Esophagus muscularis mucosa (tissue), 4 donors: ENCODE measurements at regions not wholly inside any gene's neighbourhood (a gene's known extent, or its start where the extent isn't known, plus 50 kb on each side); places are given as distances from the start of the nearest gene placed in this dataset.

Experiments
- DNase-seq: peaks from one replicate; pipeline ENCODE4 v3.0.0-alpha.2; 2017; ENCODE audit errors: extremely low spot score
- H3K27ac ChIP-seq, 4 donors: fragments of 200-600 bp; sonication (generic); replicated peaks in 1 of 4; 1 replicate in 3 of 4; 2 replicates in 1 of 4; pipeline ENCODE4 v1.5.1; 2016 to 2019; ENCODE audit warnings: mild to moderate bottlenecking in 1 of 4
- H3K27me3 ChIP-seq, 4 donors: fragments of 200-600 bp; sonication (generic); one replicate each; pipeline versions ENCODE4 v1.5.1 to v1.6.0; 2016 to 2019
- H3K36me3 ChIP-seq, 4 donors: fragments of 200-600 bp; sonication (generic); one replicate each; pipeline ENCODE4 v1.5.1; 2016 to 2019
- H3K4me1 ChIP-seq, 4 donors: fragments of 200-600 bp; sonication (generic); one replicate each; pipeline ENCODE4 v1.5.1; 2016 to 2019
- H3K4me3 ChIP-seq, 4 donors: fragments of 200-600 bp; sonication (generic); 1 replicate in 2 of 4; 2 replicates in 2 of 4; pipeline ENCODE4 v1.5.1; 2016 to 2019; ENCODE audit warnings: mild to moderate bottlenecking in 4 of 4, moderate library complexity in 1 of 4
- H3K9me3 ChIP-seq, 4 donors: fragments of 200-600 bp; sonication (generic); 1 replicate in 3 of 4; 2 replicates in 1 of 4; pipeline ENCODE4 v1.5.1; 2016 to 2019
- CTCF ChIP-seq, 3 experiments: fragments of 200-600 bp in 2 of 3; fragments of 450-650 bp in 1 of 3; sonication (generic) in 2 of 3; IDR thresholded peaks; one replicate each; pipeline ENCODE4 v1.5.1; 2017 to 2019; ENCODE audit warnings: antibody characterized with exemption in 3 of 3, mild to moderate bottlenecking in 2 of 3, moderate library complexity in 1 of 3
- EP300 ChIP-seq: sonication (generic); formaldehyde crosslinking; IDR thresholded peaks from one replicate; pipeline ENCODE4 v1.6.1; 2017; ENCODE audit warnings: antibody characterized with exemption
- POLR2A ChIP-seq: fragments of 450-650 bp; IDR thresholded peaks from one replicate; pipeline ENCODE4 v1.6.1; 2017; ENCODE audit warnings: antibody characterized with exemption, moderate library complexity, mild to moderate bottlenecking, low read depth
- POLR2AphosphoS5 ChIP-seq, 2 donors: sonication (generic); formaldehyde crosslinking; IDR thresholded peaks; one replicate each; pipeline ENCODE4 v1.6.1; 2017; ENCODE audit warnings: antibody characterized with exemption in 2 of 2
- WGBS: methylation state at CpG from one replicate; pipeline ENCODE4 v1.1.5; 2018; 5-methylcytosine and 5-hydroxymethylcytosine counted together
- intact Hi-C: fragments of 100-400 bp; cut with DNase I; formaldehyde crosslinking; loops from one replicate; pipeline ENCODE4 v1.15.1; 2023

- TF ChIP-seq CTCF (IDR thresholded peaks at IDR 0.05) = no peak
- no peak for TF ChIP-seq EP300
- no peak for TF ChIP-seq POLR2AphosphoS5 (IDR thresholded peaks at IDR 0.05)
- TF ChIP-seq POLR2A = no peak
- no peak overlapping the region for H3K4me3 ChIP-seq
- no peaks in the 10 kb centered on the region for H3K9me3 ChIP-seq
- H3K4me1 ChIP-seq = no peaks in the 10 kb centered on the region
- DNase-seq = no peak
- no peak overlapping the region for H3K27ac ChIP-seq
- no peaks in the 10 kb centered on the region for H3K36me3 ChIP-seq
- no peaks in the 10 kb centered on the region for H3K27me3 ChIP-seq
- WGBS = 56% methylated on average over 3 of the region's 3 CpGs
- intact Hi-C loops = no loop called here
Measured at GRCh38 chr2:34602262-34602661, 1003.2 kb upstream of the FAM98A start.

GRCh38 chr2:34601561-34601960 lies 1002.5 kb upstream of the FAM98A start:
- WGBS = 56% methylated on average over 2 of the region's 2 CpGs
- TF ChIP-seq EP300 = no peak
- TF ChIP-seq POLR2AphosphoS5 (IDR thresholded peaks at IDR 0.05) = no peak
- TF ChIP-seq CTCF (IDR thresholded peaks at IDR 0.05) = no peak
- TF ChIP-seq POLR2A = no peak
- intact Hi-C loops = no loop called here
- H3K27ac ChIP-seq = no peak overlapping the region
- H3K36me3 ChIP-seq = no peaks in the 10 kb centered on the region
- H3K27me3 ChIP-seq = no peaks in the 10 kb centered on the region
- no peaks in the 10 kb centered on the region for H3K4me1 ChIP-seq
- H3K4me3 ChIP-seq = no peak overlapping the region
- no peaks in the 10 kb centered on the region for H3K9me3 ChIP-seq
- no peak for DNase-seq

GRCh38 chr2:34578641-34579040 lies 979.5 kb upstream of the FAM98A start:
- H3K27me3 ChIP-seq = no peaks in the 10 kb centered on the region
- no peak for DNase-seq
- TF ChIP-seq POLR2AphosphoS5 (IDR thresholded peaks at IDR 0.05) (no peak), CTCF (IDR thresholded peaks at IDR 0.05) (no peak), EP300 (no peak), POLR2A (no peak)
- no peak overlapping the region for H3K27ac ChIP-seq
- H3K4me3 ChIP-seq = no peak overlapping the region
- no peaks in the 10 kb centered on the region for H3K4me1 ChIP-seq
- 91% methylated on average over 2 of the region's 2 CpGs for WGBS
- intact Hi-C loops = no loop called here
- H3K36me3 ChIP-seq = no peaks in the 10 kb centered on the region
- H3K9me3 ChIP-seq = no peaks in the 10 kb centered on the region

GRCh38 chr2:34570266-34570872 lies 971.3 kb upstream of the FAM98A start:
- Histone ChIP-seq H3K9me3 (no peaks in the 10 kb centered on the region), H3K4me3 (no peak overlapping the region), H3K27me3 (no peaks in the 10 kb centered on the region), H3K4me1 (no peaks in the 10 kb centered on the region), H3K36me3 (no peaks in the 10 kb centered on the region), H3K27ac (no peak overlapping the region)
- 72% methylated on average over 7 of the region's 7 CpGs for WGBS
- intact Hi-C loops = no loop called here
- DNase-seq = no peak
- TF ChIP-seq POLR2A (no peak), EP300 (no peak), CTCF (IDR thresholded peaks at IDR 0.05) (peak in 1 of 3 experiments; percentile 26), POLR2AphosphoS5 (IDR thresholded peaks at IDR 0.05) (no peak)

DNA sequence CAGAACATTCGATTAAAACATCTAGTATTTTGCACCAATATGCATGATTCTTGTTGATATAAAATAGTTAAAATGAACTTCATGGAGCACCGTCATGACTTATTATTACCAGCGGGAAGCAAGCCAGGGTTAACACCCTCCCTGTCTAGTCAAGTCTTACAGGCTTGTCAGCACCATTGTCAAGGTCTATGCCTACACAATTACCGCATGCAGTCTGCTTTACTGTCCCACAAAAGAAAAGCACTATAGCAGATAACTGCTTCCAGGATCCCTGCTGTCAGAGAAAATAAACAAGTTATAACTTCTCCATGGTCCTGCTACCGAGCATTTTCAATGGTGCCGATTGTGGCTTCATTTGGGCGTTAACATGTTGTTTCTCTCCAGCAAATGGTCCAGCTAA lies 968.0 kb upstream of the FAM98A start:
- H3K9me3 ChIP-seq = no peaks in the 10 kb centered on the region
- no peaks in the 10 kb centered on the region for H3K4me1 ChIP-seq
- no peaks in the 10 kb centered on the region for H3K27me3 ChIP-seq
- DNase-seq = no peak
- intact Hi-C loops = no loop called here
- TF ChIP-seq POLR2AphosphoS5 (IDR thresholded peaks at IDR 0.05) (no peak), POLR2A (no peak), CTCF (IDR thresholded peaks at IDR 0.05) (no peak), EP300 (no peak)
- WGBS = 78% methylated on average over 7 of the region's 7 CpGs
- no peak overlapping the region for H3K27ac ChIP-seq
- no peak overlapping the region for H3K4me3 ChIP-seq
- H3K36me3 ChIP-seq = no peaks in the 10 kb centered on the region
